KOPT-K1 (cell line): ENCODE measurements at regions not wholly inside any gene's neighbourhood (a gene's known extent, or its start where the extent isn't known, plus 50 kb on each side); places are given as distances from the start of the nearest gene placed in this dataset.
"Not testable (repeated sequence)": the region's sequence is repeated elsewhere in the genome, so short reads cannot be mapped to it uniquely, and the experiment has no call there.

Experiments
- H3K27ac ChIP-seq: fragments of 200-600 bp; sonication (generic); 2 replicates; pipeline ENCODE4 v1.5.1; 2016; ENCODE audit warnings: antibody characterized with exemption, mild to moderate bottlenecking, low read depth, low read length; ENCODE audit not compliant: poor library complexity, severe bottlenecking
- H3K36me3 ChIP-seq: fragments of 200-600 bp; sonication (generic); 2 replicates; pipeline ENCODE4 v1.5.1; 2017; ENCODE audit warnings: antibody characterized with exemption, mild to moderate bottlenecking, low read length, moderate library complexity; ENCODE audit not compliant: insufficient read depth
- H3K9me3 ChIP-seq: fragments of 200-600 bp; sonication (generic); 2 replicates; pipeline ENCODE4 v1.5.1; 2017; ENCODE audit warnings: antibody characterized with exemption, low read length, mild to moderate bottlenecking; ENCODE audit not compliant: insufficient read depth, poor library complexity, severe bottlenecking

- not testable (repeated sequence) for H3K27ac ChIP-seq, H3K36me3 ChIP-seq, H3K9me3 ChIP-seq
Observed at GRCh38 chr10:27371375-27371774, 130.8 kb upstream of the ACBD5 start.

- no peak overlapping the region for H3K27ac ChIP-seq
- no peaks in the 10 kb centered on the region for H3K9me3 ChIP-seq
- no peaks in the 10 kb centered on the region for H3K36me3 ChIP-seq
Observed at GRCh38 chr10:27369880-27370279, 129.3 kb upstream of the ACBD5 start.

- Histone ChIP-seq H3K27ac (no peak overlapping the region), H3K9me3 (no peaks in the 10 kb centered on the region), H3K36me3 (no peaks in the 10 kb centered on the region)
Observed at GRCh38 chr10:27368706-27369105, 128.1 kb upstream of the ACBD5 start.

- no peaks in the 10 kb centered on the region for H3K9me3 ChIP-seq
- H3K27ac ChIP-seq: no peak overlapping the region
- H3K36me3 ChIP-seq: no peaks in the 10 kb centered on the region
Observed at GRCh38 chr10:27366769-27367168, 126.2 kb upstream of the ACBD5 start.

GRCh38 chr10:27364028-27364427, 123.4 kb upstream of the ACBD5 start:
- no peaks in the 10 kb centered on the region for H3K9me3 ChIP-seq
- H3K27ac ChIP-seq: no peak overlapping the region
- no peaks in the 10 kb centered on the region for H3K36me3 ChIP-seq

GRCh38 chr10:27360581-27361172, 120.1 kb upstream of the ACBD5 start:
- Histone ChIP-seq H3K27ac (no peak overlapping the region), H3K9me3 (no peaks in the 10 kb centered on the region)

GRCh38 chr10:27359792-27360355, 119.3 kb upstream of the ACBD5 start:
- Histone ChIP-seq H3K27ac (no peak overlapping the region), H3K36me3 (no peaks in the 10 kb centered on the region), H3K9me3 (no peaks in the 10 kb centered on the region)

More at GRCh38 chr10:27360581-27361172, 120.1 kb upstream of the ACBD5 start:
- H3K36me3 ChIP-seq: no peaks in the 10 kb centered on the region

GRCh38 chr10:27356738-27357137, 116.1 kb upstream of the ACBD5 start:
- H3K27ac ChIP-seq: no peak overlapping the region
- no peaks in the 10 kb centered on the region for H3K36me3 ChIP-seq
- no peaks in the 10 kb centered on the region for H3K9me3 ChIP-seq

GRCh38 chr10:27355918-27356573, 115.4 kb upstream of the ACBD5 start:
- H3K9me3 ChIP-seq: no peaks in the 10 kb centered on the region
- no peaks in the 10 kb centered on the region for H3K36me3 ChIP-seq
- H3K27ac ChIP-seq: no peak overlapping the region

GRCh38 chr10:27354643-27355270, 114.2 kb upstream of the ACBD5 start:
- not testable (repeated sequence) for H3K27ac ChIP-seq, H3K36me3 ChIP-seq

GRCh38 chr10:27354100-27354499, 113.5 kb upstream of the ACBD5 start:
- H3K27ac ChIP-seq: not testable (repeated sequence)

More at GRCh38 chr10:27354643-27355270, 114.2 kb upstream of the ACBD5 start:
- H3K9me3 ChIP-seq: not testable (repeated sequence)

GRCh38 chr10:27349987-27350386, 109.4 kb upstream of the ACBD5 start:
- Histone ChIP-seq H3K9me3 (no peaks in the 10 kb centered on the region), H3K27ac (no peak overlapping the region), H3K36me3 (no peaks in the 10 kb centered on the region)

More at GRCh38 chr10:27354100-27354499, 113.5 kb upstream of the ACBD5 start:
- not testable (repeated sequence) for H3K36me3 ChIP-seq, H3K9me3 ChIP-seq

- not testable (repeated sequence) for H3K9me3 ChIP-seq, H3K36me3 ChIP-seq, H3K27ac ChIP-seq
Observed at GRCh38 chr10:27347827-27348207, 107.2 kb upstream of the ACBD5 start.

GRCh38 chr10:27345455-27345920, 104.9 kb upstream of the ACBD5 start:
- H3K9me3 ChIP-seq: no peaks in the 10 kb centered on the region
- H3K27ac ChIP-seq: no peak overlapping the region
- no peaks in the 10 kb centered on the region for H3K36me3 ChIP-seq

GRCh38 chr10:27344568-27345454, 104.2 kb upstream of the ACBD5 start:
- no peak overlapping the region for H3K27ac ChIP-seq
- no peaks in the 10 kb centered on the region for H3K36me3 ChIP-seq
- H3K9me3 ChIP-seq: no peaks in the 10 kb centered on the region
